ENCODE measurements at regions not wholly inside any gene's neighbourhood (a gene's known extent, or its start where the extent isn't known, plus 50 kb on each side); places are given as distances from the start of the nearest gene placed in this dataset.
"Not testable (repeated sequence)": the region's sequence is repeated elsewhere in the genome, so short reads cannot be mapped to it uniquely, and the experiment has no call there.

GRCh38 chr6:170001782-170002181, 250.4 kb downstream of the ERMARD start:
- H3K9me3 ChIP-seq (ENCODE audit: low read length); H3K27ac ChIP-seq (ENCODE audit: low read depth, low read length); H3K4me3 Mint-ChIP-seq; H3K27ac Mint-ChIP-seq; H3K4me1 ChIP-seq (ENCODE audit: insufficient read depth, low read length); H3K4me1 Mint-ChIP-seq; DNase-seq; H3K4me3 ChIP-seq (ENCODE audit: low read length); CTCF ChIA-PET; POLR2A ChIA-PET; H3K27me3 ChIP-seq (ENCODE audit: insufficient read depth, low read length, poor library complexity, severe bottlenecking); H3K36me3 ChIP-seq (ENCODE audit: insufficient read depth, low read length); H3K27me3 Mint-ChIP-seq: not testable (repeated sequence)
- H3K9me3 Mint-ChIP-seq = peaks cover 0 to 28% (median 20%) of the 10 kb centered on the region in 5 donors
- peaks cover 0 to 32% (median 0%) of the 10 kb centered on the region in 3 donors for H3K36me3 Mint-ChIP-seq

DNA sequence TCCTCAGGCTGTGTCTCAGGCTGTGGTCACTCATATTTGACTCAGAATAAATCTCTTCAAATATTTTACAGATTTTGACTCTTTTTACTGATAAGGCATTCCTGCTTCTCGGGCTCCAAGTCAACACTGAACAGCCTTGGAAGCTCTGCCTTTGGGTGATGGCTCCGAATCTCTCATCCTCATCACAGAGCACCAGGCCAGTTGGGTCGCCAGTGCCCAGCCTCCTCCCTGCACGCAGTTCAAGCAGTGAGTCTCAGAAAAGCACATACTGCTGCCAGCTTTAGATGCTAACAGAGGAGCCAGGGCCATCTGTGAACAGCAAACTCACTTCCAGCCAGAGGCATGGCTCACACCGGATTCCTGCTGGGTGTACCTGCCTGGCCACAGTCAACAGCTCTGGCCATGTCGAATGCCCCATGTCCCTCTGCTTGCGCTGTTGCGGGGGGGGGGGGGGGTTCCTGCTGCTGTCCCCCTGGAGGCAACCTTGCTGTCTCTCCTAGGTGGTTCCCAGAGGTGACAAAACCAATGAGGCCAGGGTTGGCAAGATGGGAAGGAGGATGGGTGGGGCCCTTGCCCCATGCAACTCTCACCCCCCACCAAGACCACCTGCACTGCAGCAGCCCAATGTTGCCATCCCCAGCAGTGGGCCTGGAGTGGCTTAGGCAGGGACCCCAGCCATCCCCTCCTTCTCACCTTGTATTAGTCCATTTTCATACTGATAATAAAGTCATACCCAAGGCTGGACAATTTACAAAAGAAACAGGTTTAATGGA, 248.8 kb downstream of the ERMARD start:
- Histone ChIP-seq H3K4me3 (ENCODE audit: low read length) (no peak overlapping the region), H3K27ac (ENCODE audit: low read depth, low read length) (no peak overlapping the region), H3K9me3 (ENCODE audit: low read length) (no peaks in the 10 kb centered on the region), H3K27me3 (ENCODE audit: insufficient read depth, low read length, poor library complexity, severe bottlenecking) (no peaks in the 10 kb centered on the region), H3K4me1 (ENCODE audit: insufficient read depth, low read length) (no peaks in the 10 kb centered on the region), H3K36me3 (ENCODE audit: insufficient read depth, low read length) (no peaks in the 10 kb centered on the region)
- Mint-ChIP-seq H3K27ac (no peak overlapping the region), H3K27me3 (peaks cover 0 to 3% of the 10 kb centered on the region in 2 donors), H3K4me3 (no peak overlapping the region), H3K9me3 (peaks cover 0 to 26% (median 16%) of the 10 kb centered on the region in 5 donors), H3K36me3 (peaks cover 0 to 27% (median 0%) of the 10 kb centered on the region in 3 donors), H3K4me1 (no peaks in the 10 kb centered on the region)
- DNase-seq = no peak
- POLR2A ChIA-PET = no interaction called here
- CTCF ChIA-PET = no interaction called here

DNA sequence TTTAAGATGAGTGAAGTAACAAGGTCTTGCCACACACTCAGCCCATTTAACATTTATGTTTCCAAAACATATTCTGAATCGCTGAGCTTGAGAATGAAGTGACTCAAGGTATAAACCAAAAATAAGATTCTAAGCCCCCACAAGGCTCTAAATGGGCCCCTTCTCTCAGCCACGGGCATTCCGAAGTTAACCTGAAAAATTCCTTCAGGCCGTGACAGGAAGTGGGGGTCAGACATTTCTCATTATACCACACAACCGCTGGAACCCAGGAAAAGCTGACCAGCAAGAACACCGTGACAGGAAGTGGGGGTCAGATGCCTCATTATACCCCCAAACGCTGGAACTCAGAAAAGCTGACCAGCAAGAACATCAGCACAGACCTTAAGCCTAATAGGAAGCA, 247.9 kb downstream of the ERMARD start:
- H3K27ac ChIP-seq (ENCODE audit: low read depth, low read length) = no peak overlapping the region
- H3K36me3 ChIP-seq (ENCODE audit: insufficient read depth, low read length) = no peaks in the 10 kb centered on the region
- peaks cover 0 to 24% (median 0%) of the 10 kb centered on the region in 3 donors for H3K36me3 Mint-ChIP-seq
- no peak overlapping the region for H3K27ac Mint-ChIP-seq
- no peak overlapping the region for H3K4me3 ChIP-seq (ENCODE audit: low read length)
- H3K4me1 ChIP-seq (ENCODE audit: insufficient read depth, low read length) = no peaks in the 10 kb centered on the region
- H3K27me3 ChIP-seq (ENCODE audit: insufficient read depth, low read length, poor library complexity, severe bottlenecking) = no peaks in the 10 kb centered on the region
- no peak overlapping the region for H3K4me3 Mint-ChIP-seq
- peaks cover 0 to 3% of the 10 kb centered on the region in 2 donors for H3K27me3 Mint-ChIP-seq
- ChIA-PET POLR2A (no interaction called here), CTCF (interaction anchor here (0.7 kb wide), 1 partner anchor 9 kb away, joined by 3 read pairs; no protein-coding TSS in a partner anchor)
- no peaks in the 10 kb centered on the region for H3K9me3 ChIP-seq (ENCODE audit: low read length)
- no peaks in the 10 kb centered on the region for H3K4me1 Mint-ChIP-seq
- no peak for DNase-seq
- H3K9me3 Mint-ChIP-seq = peaks cover 0 to 23% (median 13%) of the 10 kb centered on the region in 5 donors

DNA sequence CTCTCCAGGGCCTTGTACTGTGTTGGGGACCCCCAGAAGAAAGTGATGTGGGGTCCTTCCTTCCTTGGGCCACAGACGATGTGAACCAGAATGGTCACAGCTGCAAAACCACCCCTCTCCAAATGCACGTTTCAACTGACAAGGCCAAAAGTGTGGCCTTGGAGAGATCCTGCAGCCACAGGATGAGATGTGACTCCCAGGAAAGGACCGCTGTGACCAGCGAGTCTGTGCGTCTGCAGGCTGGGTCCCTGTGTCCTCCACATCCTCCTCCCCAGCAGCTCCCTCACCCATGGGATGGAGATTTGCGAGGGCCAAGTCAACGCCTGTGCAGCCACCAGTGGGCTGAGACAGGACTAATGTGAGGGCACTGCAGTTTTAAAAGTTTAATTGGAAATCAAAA, 247.0 kb downstream of the ERMARD start:
- H3K4me3 Mint-ChIP-seq = no peak overlapping the region
- Histone ChIP-seq H3K9me3 (ENCODE audit: low read length) (no peaks in the 10 kb centered on the region), H3K4me1 (ENCODE audit: insufficient read depth, low read length) (no peaks in the 10 kb centered on the region), H3K27me3 (ENCODE audit: insufficient read depth, low read length, poor library complexity, severe bottlenecking) (no peaks in the 10 kb centered on the region), H3K36me3 (ENCODE audit: insufficient read depth, low read length) (no peaks in the 10 kb centered on the region), H3K27ac (ENCODE audit: low read depth, low read length) (no peak overlapping the region), H3K4me3 (ENCODE audit: low read length) (no peak overlapping the region)
- peaks cover 0 to 3% of the 10 kb centered on the region in 2 donors for H3K27me3 Mint-ChIP-seq
- ChIA-PET CTCF (no interaction called here), POLR2A (no interaction called here)
- H3K9me3 Mint-ChIP-seq = peaks cover 0 to 17% (median 7%) of the 10 kb centered on the region in 5 donors
- no peak overlapping the region for H3K27ac Mint-ChIP-seq
- no peak for DNase-seq
- no peaks in the 10 kb centered on the region for H3K4me1 Mint-ChIP-seq
- peaks cover 0 to 17% (median 0%) of the 10 kb centered on the region in 3 donors for H3K36me3 Mint-ChIP-seq

- Histone ChIP-seq H3K4me1 (ENCODE audit: insufficient read depth, low read length) (no peaks in the 10 kb centered on the region), H3K36me3 (ENCODE audit: insufficient read depth, low read length) (no peaks in the 10 kb centered on the region), H3K27me3 (ENCODE audit: insufficient read depth, low read length, poor library complexity, severe bottlenecking) (no peaks in the 10 kb centered on the region), H3K9me3 (ENCODE audit: low read length) (no peaks in the 10 kb centered on the region), H3K4me3 (ENCODE audit: low read length) (no peak overlapping the region), H3K27ac (ENCODE audit: low read depth, low read length) (no peak overlapping the region)
- Mint-ChIP-seq H3K4me1 (no peaks in the 10 kb centered on the region), H3K9me3 (peaks cover 0 to 14% (median 5%) of the 10 kb centered on the region in 5 donors), H3K36me3 (peaks cover 0 to 11% (median 0%) of the 10 kb centered on the region in 3 donors), H3K27ac (no peak overlapping the region), H3K27me3 (peaks cover 0 to 3% of the 10 kb centered on the region in 2 donors), H3K4me3 (no peak overlapping the region)
- ChIA-PET CTCF (no interaction called here), POLR2A (no interaction called here)
- DNase-seq = no peak
Measured at GRCh38 chr6:169997930-169998218, 246.5 kb downstream of the ERMARD start.

DNA sequence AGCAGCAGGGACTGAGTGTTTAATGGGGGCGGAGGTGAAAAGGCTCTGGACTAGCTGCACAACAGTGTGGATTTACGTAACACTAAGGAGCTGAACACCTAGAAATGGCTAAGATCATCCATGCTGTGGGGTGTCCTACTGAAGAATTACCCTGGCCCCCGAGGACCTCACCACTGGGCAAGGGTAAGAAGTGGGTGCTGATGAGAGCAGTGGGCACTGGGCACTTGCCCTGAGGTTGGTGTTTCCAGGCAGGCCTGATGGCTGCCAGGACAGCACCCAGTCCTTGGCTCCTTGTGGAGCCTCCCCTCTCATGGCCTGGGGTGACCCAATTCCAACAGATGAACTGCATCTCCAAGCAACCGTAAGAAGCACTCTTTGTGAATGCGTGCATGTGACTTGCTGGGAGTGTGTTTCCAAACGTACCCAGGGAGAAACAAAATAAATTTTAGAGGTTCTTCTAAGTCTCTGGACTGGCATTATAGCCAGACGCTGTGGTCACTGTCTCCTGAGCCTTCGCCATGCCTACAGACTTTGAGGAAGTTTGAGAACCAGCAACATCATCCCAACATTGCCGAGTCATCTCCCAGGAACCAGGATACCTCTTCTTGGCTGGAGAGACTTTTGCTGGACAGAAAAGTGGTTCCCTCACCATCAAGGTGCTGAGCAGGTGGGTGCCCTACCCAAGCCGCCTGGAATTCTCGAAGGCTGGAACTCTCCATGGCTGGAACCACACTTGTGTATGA, 245.9 kb downstream of the ERMARD start:
- Histone ChIP-seq H3K9me3 (ENCODE audit: low read length) (no peaks in the 10 kb centered on the region), H3K36me3 (ENCODE audit: insufficient read depth, low read length) (no peaks in the 10 kb centered on the region), H3K27ac (ENCODE audit: low read depth, low read length) (no peak overlapping the region), H3K4me3 (ENCODE audit: low read length) (no peak overlapping the region), H3K4me1 (ENCODE audit: insufficient read depth, low read length) (no peaks in the 10 kb centered on the region), H3K27me3 (ENCODE audit: insufficient read depth, low read length, poor library complexity, severe bottlenecking) (no peaks in the 10 kb centered on the region)
- H3K27ac Mint-ChIP-seq = no peak overlapping the region
- no peak for DNase-seq
- POLR2A ChIA-PET = no interaction called here
- peaks cover 0 to 2% (median under 1%) of the 10 kb centered on the region in 3 donors for H3K4me1 Mint-ChIP-seq
- no peak overlapping the region for H3K4me3 Mint-ChIP-seq
- H3K27me3 Mint-ChIP-seq = peaks cover 0 to 3% of the 10 kb centered on the region in 2 donors
- peaks cover 0 to 6% (median 0%) of the 10 kb centered on the region in 3 donors for H3K36me3 Mint-ChIP-seq
- H3K9me3 Mint-ChIP-seq = peaks cover 0 to 9% (median 2%) of the 10 kb centered on the region in 5 donors
- CTCF ChIA-PET = no interaction called here

DNA sequence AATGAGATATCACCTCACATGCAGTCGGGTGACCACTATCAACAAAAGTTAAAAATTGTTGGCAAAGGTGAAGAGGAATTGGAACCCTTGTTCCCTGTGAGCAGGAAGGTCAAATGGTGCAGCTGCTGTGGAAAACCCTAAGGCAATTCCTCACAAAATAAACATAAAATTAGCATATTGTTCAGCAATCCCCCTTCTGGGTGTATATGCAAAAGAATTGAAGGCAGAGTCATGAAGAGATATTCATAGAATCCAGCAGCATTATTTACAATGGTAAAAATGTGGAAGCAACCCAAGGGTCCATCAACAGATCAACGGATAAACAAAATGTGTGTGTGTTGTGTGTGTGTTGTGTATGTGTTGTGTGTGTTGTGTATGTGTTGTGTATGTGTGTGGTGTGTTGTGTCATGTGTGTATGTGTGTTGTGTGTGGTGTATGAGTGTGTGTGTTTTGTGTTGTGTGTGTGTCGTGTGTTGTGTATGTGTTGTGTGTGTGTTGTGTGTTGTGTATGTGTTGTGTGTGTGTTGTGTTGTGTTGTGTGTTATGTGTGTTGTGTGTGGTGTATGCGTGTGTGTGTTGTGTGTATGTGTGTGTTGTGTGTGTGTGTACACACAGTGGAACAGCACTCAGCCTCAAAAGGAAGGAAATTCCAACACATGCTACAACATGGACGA, 245.1 kb downstream of the ERMARD start:
- Histone ChIP-seq H3K9me3 (ENCODE audit: low read length) (no peaks in the 10 kb centered on the region), H3K27me3 (ENCODE audit: insufficient read depth, low read length, poor library complexity, severe bottlenecking) (no peaks in the 10 kb centered on the region), H3K4me3 (ENCODE audit: low read length) (no peak overlapping the region), H3K36me3 (ENCODE audit: insufficient read depth, low read length) (no peaks in the 10 kb centered on the region), H3K4me1 (ENCODE audit: insufficient read depth, low read length) (no peaks in the 10 kb centered on the region), H3K27ac (ENCODE audit: low read depth, low read length) (no peak overlapping the region)
- H3K27me3 Mint-ChIP-seq = peaks cover 0 to 3% of the 10 kb centered on the region in 2 donors
- CTCF ChIA-PET = no interaction called here
- POLR2A ChIA-PET = no interaction called here
- no peaks in the 10 kb centered on the region for H3K36me3 Mint-ChIP-seq
- H3K4me1 Mint-ChIP-seq = peaks cover 5 to 10% (median 9%) of the 10 kb centered on the region in 3 donors
- no peak for DNase-seq
- H3K4me3 Mint-ChIP-seq = no peak overlapping the region
- H3K9me3 Mint-ChIP-seq = peaks cover 0 to 4% (median 0%) of the 10 kb centered on the region in 5 donors
- H3K27ac Mint-ChIP-seq = no peak overlapping the region

DNA sequence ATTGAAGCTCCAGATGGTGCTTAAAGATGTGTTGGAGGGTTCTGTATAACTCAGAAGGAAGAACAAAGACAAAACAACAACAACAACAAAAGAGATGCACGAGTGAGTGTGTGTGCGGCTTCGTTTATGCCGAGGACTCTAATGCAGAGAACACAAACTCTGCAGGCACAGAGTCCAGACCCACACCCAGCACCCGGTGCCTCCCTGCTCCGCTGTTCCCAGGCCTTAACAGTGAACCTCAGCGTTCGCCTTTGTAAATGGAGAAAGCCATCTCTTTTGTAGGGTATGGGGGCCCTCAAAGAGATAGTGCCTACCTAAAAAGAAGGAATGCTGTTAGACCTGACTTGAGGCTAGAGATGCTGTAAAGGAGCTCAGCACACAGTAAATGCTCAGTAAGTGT, 243.3 kb downstream of the ERMARD start:
- H3K9me3 Mint-ChIP-seq = no peaks in the 10 kb centered on the region
- CTCF ChIA-PET = interaction anchor here (1.0 kb wide), 1 partner anchor 136 kb away, joined by 3 read pairs; no protein-coding TSS in a partner anchor

More for the DNA sequence above, 243.3 kb downstream of the ERMARD start:
- H3K4me1 ChIP-seq (ENCODE audit: insufficient read depth, low read length) = peaks cover 3% of the 10 kb centered on the region
- H3K27me3 ChIP-seq (ENCODE audit: insufficient read depth, low read length, poor library complexity, severe bottlenecking) = no peaks in the 10 kb centered on the region
- POLR2A ChIA-PET = no interaction called here
- H3K4me3 ChIP-seq (ENCODE audit: low read length) = no peak overlapping the region
- peaks cover 15 to 21% (median 19%) of the 10 kb centered on the region in 3 donors for H3K4me1 Mint-ChIP-seq
- H3K9me3 ChIP-seq (ENCODE audit: low read length) = no peaks in the 10 kb centered on the region
- H3K4me3 Mint-ChIP-seq = no peak overlapping the region
- H3K27me3 Mint-ChIP-seq = peaks cover 0 to 3% of the 10 kb centered on the region in 2 donors
- no peak overlapping the region for H3K27ac ChIP-seq (ENCODE audit: low read depth, low read length)
- no peaks in the 10 kb centered on the region for H3K36me3 ChIP-seq (ENCODE audit: insufficient read depth, low read length)
- no peaks in the 10 kb centered on the region for H3K36me3 Mint-ChIP-seq
- no peak for DNase-seq
- no peak overlapping the region for H3K27ac Mint-ChIP-seq

All from CD8-positive, alpha-beta memory T cell (primary cell).